GM19455 (cell line): ENCODE measurements at regions not wholly inside any gene's neighbourhood (a gene's known extent, or its start where the extent isn't known, plus 50 kb on each side); places are given as distances from the start of the nearest gene placed in this dataset.
"Not testable (repeated sequence)": the region's sequence is repeated elsewhere in the genome, so short reads cannot be mapped to it uniquely, and the experiment has no call there.

Source experiments
- ATAC-seq: cut with Tn5 transposase; IDR thresholded peaks from one replicate; pipeline ENCODE4 v1.9.1; 2021; ENCODE audit not compliant: unreplicated experiment

DNA sequence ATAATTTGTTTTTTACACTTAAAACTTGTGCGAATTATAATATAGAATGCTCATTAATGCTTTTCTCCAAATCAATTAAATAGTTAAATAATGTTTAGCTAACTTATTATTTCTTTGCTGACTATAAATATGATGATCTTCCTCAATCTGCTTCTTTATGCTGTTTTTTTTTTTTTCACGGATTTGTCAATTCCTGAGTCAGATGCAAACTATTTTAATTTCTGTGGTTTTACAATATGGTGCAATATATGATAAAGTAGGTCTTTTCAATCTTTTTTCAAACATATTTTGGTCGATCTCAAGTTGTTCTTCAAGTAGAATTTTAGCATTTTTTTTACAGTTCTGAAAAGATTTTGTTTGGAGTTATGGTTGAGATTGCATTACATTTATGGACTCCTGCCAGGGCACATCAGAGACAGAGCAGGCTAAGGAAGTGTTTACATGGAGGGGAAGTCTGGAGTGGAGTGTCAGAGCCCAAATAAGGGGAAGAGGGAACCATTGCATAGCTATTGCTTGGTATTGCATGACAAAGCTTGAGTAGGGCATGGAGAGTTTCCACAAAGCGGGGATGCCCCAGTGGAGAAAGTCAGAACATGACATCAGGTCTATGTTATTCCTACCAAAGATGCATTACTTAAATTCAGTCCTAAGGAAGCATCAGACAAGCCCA is 204.4 kb downstream of the OTUD1 start:
- ATAC-seq = no peak

DNA sequence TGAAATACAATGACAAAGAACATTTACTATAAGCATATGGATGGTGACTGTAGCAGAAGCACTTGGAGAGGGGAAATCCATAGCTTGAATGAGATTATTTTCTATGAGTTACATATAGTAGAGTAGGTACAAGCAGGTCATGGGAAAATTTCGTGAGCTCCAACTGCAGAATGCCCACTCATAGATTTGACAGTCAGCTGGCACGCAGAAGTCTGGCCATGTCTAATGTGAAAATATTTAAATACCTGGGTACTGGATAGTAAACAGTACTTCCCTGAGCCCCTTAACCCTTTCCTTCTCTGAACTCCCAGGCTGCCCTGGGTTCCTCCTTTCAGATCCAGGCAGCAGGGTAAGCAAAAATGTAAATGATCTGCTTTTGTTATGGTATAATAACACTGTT is 209.7 kb downstream of the OTUD1 start:
- no peak for ATAC-seq

DNA sequence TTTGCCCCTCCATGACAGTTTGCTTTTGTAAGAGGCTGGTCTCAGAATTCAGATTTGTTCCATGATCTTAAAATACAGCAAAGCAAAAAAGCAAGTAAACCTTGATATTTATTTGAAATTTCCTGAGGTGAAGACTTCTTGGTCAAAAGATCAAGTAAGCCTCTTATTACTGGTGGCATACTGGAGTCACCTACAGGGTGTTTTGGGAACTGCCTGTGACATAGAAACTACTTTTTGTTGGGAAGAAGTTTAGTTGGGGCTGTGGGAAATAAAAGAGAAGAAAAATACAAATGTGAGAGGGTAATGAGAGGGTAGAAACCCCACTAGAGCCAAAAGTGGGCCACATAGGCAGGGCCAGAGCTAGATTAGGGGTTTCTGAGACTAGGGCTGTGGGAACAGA is 217.9 kb downstream of the OTUD1 start:
- no peak for ATAC-seq

DNA sequence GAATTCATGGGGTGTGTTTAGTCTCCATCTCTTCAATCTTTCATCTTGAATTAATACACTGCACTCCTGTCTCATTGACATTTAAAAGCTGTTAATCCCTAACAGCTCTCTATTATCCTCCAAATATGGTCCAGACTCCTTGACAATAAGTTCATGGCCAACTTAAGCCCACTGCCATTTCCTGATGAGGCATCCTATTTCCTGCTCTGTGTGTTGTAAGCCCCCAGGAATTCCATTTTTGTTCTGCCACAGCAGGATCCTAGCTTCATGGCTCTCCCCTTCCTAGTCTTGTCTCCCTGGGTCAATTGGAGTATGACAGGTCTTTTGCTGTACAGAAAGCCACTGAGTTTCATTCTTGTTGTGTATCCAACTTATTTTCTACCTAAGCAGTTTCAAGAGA is 218.8 kb downstream of the OTUD1 start:
- no peak for ATAC-seq

DNA sequence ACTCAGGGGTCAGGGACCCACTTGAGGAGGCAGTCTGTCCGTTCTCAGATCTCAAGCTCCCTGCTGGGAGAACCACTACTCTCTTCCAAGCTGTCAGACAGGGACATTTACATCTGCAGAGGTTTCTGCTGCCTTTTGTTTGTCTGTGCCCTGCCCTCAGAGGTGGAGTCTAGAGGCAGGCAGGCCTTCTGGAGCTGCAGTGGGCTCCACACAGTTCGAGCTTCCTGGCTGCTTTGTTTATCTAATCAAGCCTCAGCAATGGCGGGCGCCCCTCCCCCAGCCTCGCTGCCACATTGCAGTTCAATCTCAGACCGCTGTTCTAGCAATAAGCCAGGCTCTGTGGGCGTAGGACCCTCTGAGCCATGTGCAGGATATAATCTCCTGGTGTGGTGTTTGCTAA is 233.0 kb downstream of the OTUD1 start:
- not testable (repeated sequence) for ATAC-seq

DNA sequence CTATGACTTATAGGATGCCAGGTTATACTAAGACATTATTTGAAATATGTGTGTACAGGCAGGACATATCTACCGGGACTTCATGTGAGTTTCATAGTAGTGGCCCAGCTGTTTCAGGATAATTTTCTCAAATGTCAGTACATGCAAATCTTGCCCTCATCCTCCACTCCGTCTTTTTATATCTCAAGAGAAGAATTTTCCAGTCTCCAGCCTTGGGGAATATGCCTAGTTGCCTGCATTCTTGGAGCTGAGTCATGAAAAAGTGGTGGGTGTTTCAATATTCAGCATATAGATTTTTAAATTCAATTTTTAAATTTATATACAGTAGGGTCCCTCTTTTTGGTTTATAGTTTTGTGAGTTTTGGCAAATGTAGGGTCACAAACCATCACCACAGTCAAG is 236.7 kb downstream of the OTUD1 start:
- no peak for ATAC-seq

DNA sequence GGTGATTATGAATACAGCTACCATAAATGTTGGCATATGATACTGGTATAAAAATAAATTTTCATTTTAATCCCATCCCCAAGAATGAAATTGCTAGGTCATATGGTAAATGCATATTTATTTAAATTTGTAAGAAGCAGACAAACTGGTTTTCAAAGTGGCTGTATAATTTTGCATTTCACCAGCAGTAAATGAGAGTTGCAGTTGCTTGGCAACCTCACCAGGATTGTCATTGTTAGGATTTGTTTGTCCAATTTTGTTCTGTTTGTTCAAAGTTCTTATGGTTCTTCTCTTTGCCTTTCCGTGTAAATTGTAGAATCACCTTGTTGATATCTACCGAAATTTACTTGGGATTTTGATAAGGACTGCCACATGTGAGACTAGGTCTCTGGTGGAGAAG is 237.4 kb downstream of the OTUD1 start:
- ATAC-seq = no peak

DNA sequence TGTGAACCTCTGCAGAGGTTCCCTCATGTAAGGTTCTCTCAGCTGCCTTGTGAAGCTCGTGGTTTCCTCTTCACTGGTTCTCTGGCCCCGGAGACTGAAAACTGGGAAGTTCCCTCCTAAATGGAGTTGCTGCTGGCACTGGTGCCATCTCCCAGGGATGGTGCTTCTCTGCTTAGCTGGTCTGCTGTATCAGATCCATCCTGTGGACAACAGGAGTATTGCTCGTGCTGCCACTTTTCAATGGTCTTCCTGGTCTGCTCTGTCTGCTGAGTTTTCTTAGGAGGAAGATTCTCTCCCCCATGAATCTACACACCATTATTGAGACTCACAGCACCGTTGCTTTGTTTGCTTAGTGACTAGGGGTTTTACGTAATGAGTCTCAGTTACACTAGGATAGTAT is 247.8 kb downstream of the OTUD1 start:
- ATAC-seq = no peak

DNA sequence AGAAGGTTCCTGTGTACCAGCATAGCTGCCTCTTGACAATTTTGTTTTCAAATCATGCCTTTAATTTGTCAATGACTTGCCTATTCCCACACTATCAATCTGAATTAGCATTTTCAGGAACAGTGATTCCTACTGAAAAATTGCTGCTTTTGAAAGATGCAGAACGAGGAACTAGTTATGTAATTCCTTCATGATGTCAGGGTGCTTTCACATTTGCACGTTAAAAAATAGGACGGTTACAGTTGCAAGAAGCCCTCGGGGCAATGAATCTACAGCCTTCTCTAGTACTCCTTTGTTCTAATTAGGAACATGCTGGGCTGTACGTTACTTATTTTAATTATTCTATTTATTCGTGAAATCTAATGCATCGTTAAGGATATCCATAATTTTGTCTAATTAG is 253.9 kb downstream of the OTUD1 start:
- no peak for ATAC-seq

DNA sequence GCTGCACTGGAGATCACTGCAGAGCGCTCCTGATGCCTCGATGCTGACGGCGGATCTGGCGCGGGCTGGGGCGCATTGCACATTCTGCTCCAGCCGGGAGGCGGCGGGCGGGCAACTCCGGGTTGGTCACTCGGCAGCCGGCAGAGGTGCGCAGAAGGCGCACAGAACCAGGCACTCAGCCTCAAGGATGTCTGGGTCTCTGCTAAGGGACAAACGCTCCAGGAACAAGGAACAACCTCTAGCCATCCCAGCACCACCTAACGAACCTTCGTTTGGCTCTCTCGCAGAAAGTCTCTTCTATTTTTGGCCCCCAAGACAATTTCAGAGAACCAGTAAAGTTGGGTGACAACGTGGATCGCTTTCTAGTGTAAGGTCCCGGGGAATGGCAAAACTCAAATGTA is 254.6 kb downstream of the OTUD1 start:
- no peak for ATAC-seq

DNA sequence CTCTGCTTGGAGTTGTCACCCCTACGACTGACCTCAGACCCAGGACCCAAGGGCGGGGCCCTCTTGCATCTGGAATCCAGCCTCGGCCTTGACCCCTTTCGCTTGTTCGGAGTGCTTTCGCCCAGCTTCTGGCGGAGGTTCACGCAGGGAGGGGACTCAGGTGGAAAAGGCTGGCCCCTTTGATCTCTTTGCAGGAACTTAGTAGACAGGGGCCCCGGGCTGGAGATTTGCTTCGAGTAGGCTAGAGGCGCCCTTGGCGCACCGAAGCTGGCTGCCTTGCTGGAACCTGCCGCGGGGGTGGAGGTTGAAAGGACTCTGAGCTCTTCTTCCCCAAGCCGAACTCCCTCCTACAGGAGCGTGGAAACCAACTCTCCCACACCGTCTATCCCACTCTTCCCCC is 255.1 kb downstream of the OTUD1 start:
- no peak for ATAC-seq

DNA sequence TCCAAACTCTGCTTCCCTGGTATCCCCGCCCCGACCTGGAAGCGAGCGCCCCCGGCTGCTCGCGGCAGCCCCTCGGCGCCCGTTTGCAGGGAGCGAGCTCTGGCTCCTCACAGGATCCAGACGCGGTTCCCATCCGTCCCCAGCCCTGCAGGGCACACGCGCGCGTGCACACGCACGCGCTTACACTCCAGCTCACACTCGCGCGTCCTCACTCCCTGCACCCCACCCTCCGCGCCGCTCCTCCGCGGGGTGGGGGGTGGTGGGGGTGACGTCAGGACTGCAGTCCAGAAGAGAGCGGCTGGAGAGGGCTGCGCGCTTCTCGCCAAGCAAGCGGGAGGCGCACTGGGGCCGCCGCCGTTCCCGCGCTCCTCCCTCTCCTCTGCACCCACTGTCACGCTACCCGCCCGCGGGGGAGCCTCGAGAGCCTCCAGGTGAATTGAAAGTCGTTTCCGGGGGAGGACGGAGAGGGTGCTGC is 255.6 kb downstream of the OTUD1 start:
- no peak for ATAC-seq

DNA sequence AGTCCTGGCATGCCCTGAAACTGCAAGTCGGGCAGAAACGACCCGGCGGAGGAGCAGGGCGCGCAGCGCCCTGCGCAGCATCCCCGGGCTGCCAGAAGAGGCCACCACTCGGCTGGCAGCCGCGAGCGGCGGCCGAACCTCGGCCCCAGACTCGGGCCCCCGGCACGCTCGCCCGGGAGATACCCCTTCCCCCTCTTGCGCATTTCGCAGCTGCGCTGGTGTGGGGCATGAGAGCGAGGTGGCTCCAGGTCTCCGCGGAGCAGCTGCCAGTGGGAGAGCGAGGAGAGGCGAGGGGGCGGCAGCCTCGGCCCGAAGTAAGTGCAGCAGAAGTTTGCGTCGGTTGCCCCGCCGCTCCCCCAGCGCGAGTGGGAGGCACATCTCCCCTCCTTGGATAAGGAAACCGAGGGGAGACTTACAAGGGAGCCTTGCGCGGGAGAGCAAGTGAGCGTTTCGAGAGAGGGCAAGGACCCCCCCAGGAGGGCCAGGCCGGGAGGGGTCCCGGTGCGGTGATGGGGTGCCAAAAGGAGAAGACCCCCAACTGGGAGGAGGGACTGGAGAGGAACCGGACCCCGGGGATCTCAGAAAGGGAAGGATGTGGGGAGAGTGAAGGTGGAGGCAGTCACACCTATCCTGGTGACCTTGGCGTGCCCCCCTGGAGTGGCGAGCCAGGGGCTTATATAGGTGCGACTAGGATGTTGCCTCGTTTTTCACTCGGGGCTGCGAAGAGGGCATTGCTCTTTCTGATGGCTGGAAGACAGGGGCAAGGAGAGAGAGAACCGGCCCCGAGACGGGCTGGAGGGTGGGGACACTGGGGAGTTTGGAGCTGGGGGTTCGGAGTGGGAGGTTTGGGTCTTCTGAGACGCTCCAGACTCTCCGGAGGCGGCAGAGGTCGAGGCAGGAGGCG is 256.3 kb downstream of the OTUD1 start:
- ATAC-seq = no peak

DNA sequence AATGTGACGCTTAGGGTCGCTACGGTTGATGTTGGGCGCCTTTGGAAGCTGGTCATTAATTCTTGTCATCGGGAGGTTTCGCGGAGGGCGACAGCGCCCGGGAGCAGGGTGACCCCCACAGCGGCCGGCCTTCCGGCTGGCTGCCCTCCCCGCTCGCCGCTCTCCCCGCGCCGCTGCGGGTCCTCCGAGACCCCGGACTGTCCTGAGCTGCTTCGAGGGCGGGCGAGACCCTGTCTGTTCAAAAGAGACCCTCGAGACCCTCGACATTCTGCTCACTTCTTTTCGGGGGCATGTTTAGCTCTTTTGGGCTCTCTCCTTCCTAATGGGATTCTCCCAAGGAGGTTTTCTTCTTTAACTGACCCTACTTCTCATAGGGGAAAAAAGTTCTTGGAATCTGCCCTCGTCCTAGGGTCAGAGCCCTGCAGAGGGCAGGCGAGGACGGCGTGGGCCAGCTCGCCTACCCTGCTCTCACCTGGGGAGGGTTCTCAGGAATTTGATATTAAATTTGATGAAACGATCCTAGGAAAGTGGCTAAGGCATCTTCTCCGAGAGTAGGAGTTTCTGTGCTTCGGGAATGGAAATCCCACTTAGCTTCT is 257.0 kb downstream of the OTUD1 start:
- ATAC-seq = no peak

DNA sequence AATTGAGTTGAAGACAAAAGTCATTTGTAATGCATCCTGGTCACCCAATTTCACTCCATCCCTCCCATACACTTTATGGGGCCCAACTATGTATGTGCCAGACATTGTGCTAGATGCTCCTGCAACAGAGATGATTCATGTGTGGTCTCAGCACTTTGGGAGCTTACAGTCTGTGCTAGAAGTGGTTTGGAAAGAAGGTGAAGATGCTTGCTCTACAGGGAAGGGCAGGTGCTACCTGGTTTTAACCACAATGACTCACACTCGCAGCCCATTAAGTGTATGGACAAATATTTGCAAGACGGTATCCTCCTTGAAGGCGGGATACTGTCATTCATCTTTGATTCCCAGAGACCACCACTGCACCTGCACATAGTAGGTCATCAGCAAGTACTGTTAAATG is 257.6 kb downstream of the OTUD1 start:
- ATAC-seq = no peak

DNA sequence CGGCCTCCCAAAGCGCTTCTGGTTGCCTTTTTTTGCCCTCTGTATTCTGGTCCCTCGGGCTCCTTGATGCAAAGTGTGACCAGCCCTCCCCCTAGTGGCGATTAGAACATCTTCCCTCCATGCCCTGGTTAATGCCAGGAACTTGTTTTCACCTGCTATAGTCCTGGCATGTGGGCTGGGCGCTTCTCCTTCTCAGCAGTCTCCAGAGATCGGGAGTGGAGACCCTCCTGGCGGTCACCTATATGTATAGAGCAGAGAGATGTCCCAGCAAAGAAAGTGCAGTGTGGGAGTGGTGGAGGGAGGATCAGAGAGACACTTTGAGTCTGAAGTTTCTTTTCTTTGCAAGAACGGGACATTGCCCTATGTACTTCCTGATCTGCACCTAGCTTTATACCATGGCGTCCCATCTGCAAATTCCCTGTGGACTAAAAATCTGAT is 264.1 kb downstream of the OTUD1 start:
- peak; percentile 92 for ATAC-seq

DNA sequence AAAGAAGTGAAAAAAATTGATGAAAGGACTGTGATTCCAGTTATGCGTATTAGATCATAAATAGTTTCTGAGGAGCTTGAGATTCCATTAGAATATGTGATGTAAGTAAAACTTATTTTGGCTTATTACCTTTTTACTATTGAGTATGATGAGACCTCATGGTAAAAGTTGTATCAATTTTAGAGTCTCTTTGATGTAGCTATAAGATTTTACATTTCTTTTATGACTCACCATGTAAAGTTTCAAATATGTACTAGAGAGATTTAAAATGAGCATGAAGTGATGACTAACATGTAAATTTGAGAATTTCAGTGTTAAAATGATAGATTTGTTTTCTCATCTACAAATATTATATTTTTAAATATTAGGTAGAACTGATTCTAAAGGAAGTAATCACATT is 276.5 kb downstream of the OTUD1 start:
- no peak for ATAC-seq

DNA sequence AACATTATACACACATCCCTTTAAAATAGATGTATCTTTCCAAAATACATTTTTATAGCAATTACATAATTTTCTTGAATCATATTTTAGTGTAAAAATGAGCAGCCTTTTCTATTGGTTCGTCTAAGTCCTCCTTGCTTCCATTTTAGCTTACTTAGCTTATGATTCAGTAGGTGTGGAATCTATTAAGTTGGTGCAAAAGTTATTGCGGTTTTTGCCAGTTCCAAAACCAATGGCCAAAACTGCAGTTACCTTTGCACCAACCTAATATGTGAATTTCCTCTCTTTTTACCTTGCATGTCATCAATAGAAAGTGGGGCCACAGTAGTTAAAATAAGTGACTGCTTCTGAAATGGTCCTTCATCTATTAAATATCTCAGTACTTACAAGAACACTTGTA is 279.0 kb downstream of the OTUD1 start:
- no peak for ATAC-seq

DNA sequence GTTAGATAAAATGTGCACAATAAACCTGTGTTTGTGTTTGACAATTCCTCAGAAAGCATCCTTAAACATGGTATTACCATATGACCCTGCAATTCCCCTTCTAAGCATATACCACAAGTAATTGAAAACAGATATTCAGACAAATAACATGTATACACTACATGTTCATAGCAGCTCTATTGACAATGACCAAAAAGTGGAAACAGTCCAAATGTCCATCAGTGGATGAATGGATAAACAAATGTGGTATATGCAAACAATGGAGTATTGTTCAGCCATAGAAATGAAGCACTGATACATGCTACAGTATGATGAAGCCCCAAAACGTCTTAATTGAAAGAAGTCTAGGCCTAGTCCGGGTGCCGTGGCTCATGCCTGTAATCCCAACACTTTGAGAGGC is 280.1 kb downstream of the OTUD1 start:
- ATAC-seq = no peak

DNA sequence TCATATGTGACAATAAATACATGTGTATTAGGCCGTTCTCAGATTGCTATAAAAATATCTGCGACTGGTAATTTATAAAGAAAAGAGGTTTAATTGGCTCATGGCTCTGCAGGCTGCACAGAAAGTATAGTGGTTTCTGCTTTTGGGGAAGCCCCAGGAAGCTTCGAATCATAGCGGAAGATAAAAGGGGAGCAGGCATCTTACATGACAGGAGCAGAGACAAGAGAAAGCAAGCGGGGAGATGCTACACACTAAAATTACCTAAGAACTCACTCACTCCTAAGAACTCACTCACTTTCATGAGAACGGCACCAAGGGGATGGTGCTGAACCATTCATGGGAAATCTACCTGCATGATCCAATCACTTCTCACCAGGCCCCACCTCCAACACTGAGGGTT is 284.9 kb downstream of the OTUD1 start:
- no peak for ATAC-seq

DNA sequence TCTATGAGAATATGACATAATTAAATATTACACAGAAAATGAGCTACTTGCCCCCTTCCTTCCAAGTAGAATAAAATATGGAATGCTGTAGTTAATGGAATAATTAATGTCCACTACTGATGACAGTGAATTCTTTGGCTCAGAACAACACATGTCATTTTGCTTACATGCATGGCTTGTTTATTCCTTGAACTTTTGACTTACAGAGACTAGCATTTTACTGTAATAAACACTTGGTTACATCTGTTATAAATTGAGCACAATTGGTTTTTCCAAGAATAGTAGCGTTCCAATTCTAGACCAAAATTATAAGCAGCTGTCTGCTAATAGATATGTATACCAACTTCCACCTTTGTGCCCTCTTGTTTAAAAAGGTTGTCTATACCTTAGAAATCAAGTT is 286.7 kb downstream of the OTUD1 start:
- no peak for ATAC-seq

DNA sequence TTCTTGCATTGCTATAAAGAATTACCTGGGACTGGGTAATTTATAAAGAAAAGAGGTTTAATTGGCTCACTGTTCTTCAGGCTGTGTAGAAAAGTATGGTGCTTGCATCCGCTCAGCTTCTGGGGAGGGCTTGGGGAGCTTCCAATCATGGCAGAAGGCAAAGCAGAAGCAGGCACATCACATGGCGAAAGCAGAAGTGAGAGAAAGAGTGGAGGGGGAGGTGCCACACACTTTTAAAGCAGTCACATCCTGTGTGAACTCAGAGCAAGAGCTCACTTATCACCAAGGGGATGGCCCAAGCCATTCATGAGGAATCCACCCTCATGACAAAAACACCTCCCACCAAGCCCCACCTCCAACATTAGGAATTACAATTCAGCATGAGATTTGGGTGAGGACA is 303.5 kb downstream of the OTUD1 start:
- peak; percentile 92 for ATAC-seq
